Heart left ventricle (tissue), 16 donors: ENCODE measurements at regions not wholly inside any gene's neighbourhood (a gene's known extent, or its start where the extent isn't known, plus 50 kb on each side); places are given as distances from the start of the nearest gene placed in this dataset.
"Not testable (repeated sequence)": the region's sequence is repeated elsewhere in the genome, so short reads cannot be mapped to it uniquely, and the experiment has no call there.

Source experiments
- ATAC-seq, 4 donors: fragments of 200-7000 bp; cut with Tn5 transposase; one replicate each; pipeline ENCODE4 v1.9.1; 2020 to 2022; ENCODE audit warnings: moderate library complexity in 4 of 4, mild to moderate bottlenecking in 3 of 4, moderate number of reproducible peaks in 1 of 4
- DNase-seq, 5 donors: peaks; one replicate each; pipeline ENCODE4 v3.0.0-alpha.2; 2020
- H3K27ac ChIP-seq, 12 donors: fragments of 200-600 bp; sonication (generic) in 4 of 12; one replicate each; pipeline versions ENCODE4 v1.5.0 to v1.8.0; 2016 to 2022; ENCODE audit warnings: mild to moderate bottlenecking in 2 of 12
- H3K27me3 ChIP-seq, 9 donors: fragments of 200-600 bp; sonication (generic) in 2 of 9; one replicate each; pipeline versions ENCODE4 v1.5.1 to v1.8.0; 2016 to 2022; ENCODE audit warnings: mild to moderate bottlenecking in 3 of 9
- H3K36me3 ChIP-seq, 9 donors: fragments of 200-600 bp; sonication (generic) in 2 of 9; one replicate each; pipeline versions ENCODE4 v1.5.0 to v1.8.0; 2018 to 2022; ENCODE audit warnings: mild to moderate bottlenecking in 2 of 9
- H3K4me1 ChIP-seq, 12 donors: fragments of 200-600 bp; sonication (generic) in 4 of 12; one replicate each; pipeline versions ENCODE4 v1.5.0 to v1.8.0; 2016 to 2022; ENCODE audit warnings: mild to moderate bottlenecking in 3 of 12
- H3K4me3 ChIP-seq, 12 donors: fragments of 200-600 bp; sonication (generic) in 4 of 12; one replicate each; pipeline versions ENCODE4 v1.5.0 to v1.8.0; 2017 to 2022; ENCODE audit warnings: mild to moderate bottlenecking in 9 of 12, moderate library complexity in 4 of 12
- H3K9me3 ChIP-seq, 12 donors: fragments of 200-600 bp; sonication (generic) in 4 of 12; one replicate each; pipeline versions ENCODE4 v1.5.0 to v1.8.0; 2016 to 2022; ENCODE audit warnings: mild to moderate bottlenecking in 1 of 12
- CTCF ChIP-seq, 12 donors: fragments of 200-600 bp; sonication (generic) in 4 of 12; IDR thresholded peaks; one replicate each; pipeline versions ENCODE4 v1.5.0 to v1.8.0; 2018 to 2022; ENCODE audit warnings: antibody characterized with exemption in 12 of 12, mild to moderate bottlenecking in 5 of 12
- POLR2A ChIP-seq, 2 donors: fragments of 450-650 bp; IDR thresholded peaks; one replicate each; pipeline ENCODE4 v1.6.1; 2017; ENCODE audit warnings: antibody characterized with exemption in 2 of 2, mild to moderate bottlenecking in 2 of 2, moderate library complexity in 2 of 2
- WGBS, 4 donors: extraction: QIAGEN DNeasy Blood & Tissue Kit in 2 of 4; methylation state at CpG; one replicate each; pipeline versions ENCODE4 v1.1.5 to v1.1.7; 2013 to 2018; 5-methylcytosine and 5-hydroxymethylcytosine counted together
- intact Hi-C, 10 donors: fragments of 100-400 bp; cut with DNase I; formaldehyde crosslinking; loops; one replicate each; pipeline versions ENCODE4 v1.11.1 to v1.14.2; 2022
- donor health status: ischemic (EF 13 %, LVEDD 7.1; RV severe dilation, severe dysfunction).
- donor health status: healthy with polysubstance abuse.
- donor health status: DM: no; HTN: yes; CAD: no.
- donor health status: DM: no; HTN: no; CAD: no.
- donor health status: ischemic (EF 25% LVEDD 6.9; RV normal size, moderate dysfunction).
- donor health status: ischemic (EF 25% LVEDD 5.7; RV mildly dilated, moderate dysfunction).
- donor health status: healthy.
- donor health status: DM: yes; HTN: yes; CAD: no.
- donor health status: ischemic (EF 35%, LVEDD 5.7; RV mildly dilated, moderate dysfunction).
- donor health status: nonischemic (EF 11% LVEDD 7.7; RV severe dilation, severe dysfunction).
- donor health status: DM: yes; HTN: yes; CAD: no.
- donor health status: PGD.
- donor health status: ischemic (EF 29% LVEDD 5.4; RV normal size, mild dysfunction).
- donor health status: nonischemic (EF 23%, LVEDD 6.1; RV moderate dilation, normal function).

DNA sequence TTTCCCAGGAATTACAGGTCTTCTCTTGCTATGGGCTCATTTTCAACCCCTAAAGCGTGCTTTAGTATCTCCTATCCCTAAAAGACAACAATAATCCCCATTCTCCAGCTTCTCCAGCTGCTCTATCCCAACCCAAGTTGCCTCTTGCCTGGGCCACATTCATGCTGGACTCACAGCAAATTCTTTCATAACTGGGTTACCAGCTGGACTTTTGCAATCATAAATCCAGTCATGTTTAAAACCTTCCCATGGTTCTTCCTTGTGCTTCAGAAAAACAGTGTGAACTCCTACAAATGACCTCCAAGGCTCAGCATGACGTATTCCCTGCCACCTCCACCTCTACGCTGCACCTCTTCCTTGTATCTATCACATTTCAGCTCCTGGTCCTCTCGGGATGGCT lies 346.9 kb downstream of the GADD45G start:
- intact Hi-C loops, result no loop called here
- Histone ChIP-seq H3K27ac (no peak overlapping the region), H3K36me3 (no peaks in the 10 kb centered on the region), H3K9me3 (no peaks in the 10 kb centered on the region), H3K4me3 (no peak overlapping the region), H3K27me3 (no peaks in the 10 kb centered on the region), H3K4me1 (peaks cover 0 to 9% (median 6%) of the 10 kb centered on the region in 12 donors)
- DNase-seq, result no peak
- no peak for ATAC-seq
- TF ChIP-seq CTCF (IDR thresholded peaks at IDR 0.05) (no peak), POLR2A (IDR thresholded peaks at IDR 0.05) (no peak)
- WGBS, 4 donors, result 82 to 93% (median 90%) methylated on average over 4 of the region's 4 CpGs

GRCh38 chr9:89952401-89952800 lies 347.6 kb downstream of the GADD45G start:
- intact Hi-C loops, result no loop called here
- Histone ChIP-seq H3K36me3 (no peaks in the 10 kb centered on the region), H3K9me3 (no peaks in the 10 kb centered on the region), H3K27ac (no peak overlapping the region), H3K27me3 (no peaks in the 10 kb centered on the region), H3K4me1 (peaks cover 0 to 9% (median 6%) of the 10 kb centered on the region in 12 donors), H3K4me3 (no peak overlapping the region)
- WGBS, 4 donors, result 92 to 96% (median 93%) methylated on average over 4 of the region's 4 CpGs
- TF ChIP-seq POLR2A (IDR thresholded peaks at IDR 0.05), result no peak
- TF ChIP-seq CTCF (IDR thresholded peaks at IDR 0.05), result no peak
- no peak for ATAC-seq
- DNase-seq, result no peak

- not testable (repeated sequence) for ATAC-seq
Measured at GRCh38 chr9:89953263-89953662, 348.5 kb downstream of the GADD45G start.

DNA sequence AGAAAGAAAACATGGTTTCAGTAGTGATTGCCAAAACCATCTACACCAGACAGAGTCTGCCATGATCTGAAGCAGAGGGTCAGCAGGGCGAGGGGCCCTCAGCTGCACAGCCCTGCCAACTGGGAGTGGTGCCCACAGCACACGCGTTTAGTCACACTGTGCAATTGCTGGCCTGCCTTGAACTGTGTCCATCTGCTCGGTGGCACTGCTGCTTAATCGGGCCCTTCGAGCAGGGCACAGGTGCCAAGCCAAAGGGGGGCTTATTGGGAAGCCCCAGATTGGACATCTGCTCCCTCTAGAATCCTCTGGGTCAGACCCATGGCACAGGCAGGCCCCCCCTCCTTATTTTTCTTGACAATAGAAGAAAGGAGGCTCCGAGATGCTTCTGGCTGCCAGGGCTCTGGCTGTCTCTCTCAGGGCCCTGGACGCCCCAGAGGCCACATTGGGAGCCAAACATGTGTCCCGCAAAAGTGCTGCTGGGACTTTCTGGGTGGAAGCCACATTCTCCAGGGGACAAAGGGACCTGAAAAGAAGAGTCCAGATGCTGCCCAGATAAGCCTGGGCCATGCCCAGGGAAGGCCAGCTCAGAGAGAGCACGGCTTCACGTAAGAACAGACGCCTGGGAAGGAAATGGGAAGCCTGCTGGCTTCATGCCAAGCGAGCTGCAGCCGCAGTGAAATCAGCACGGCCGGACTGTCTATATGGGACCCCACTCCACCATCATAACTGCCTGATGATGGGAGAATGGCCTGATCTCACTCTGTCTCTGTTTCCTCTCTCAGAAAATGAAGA lies 349.2 kb downstream of the GADD45G start:
- WGBS, 4 donors, result 36 to 45% (median 41%) methylated on average over 15 to 16 of the region's 16 CpGs
- H3K27me3 ChIP-seq, result no peaks in the 10 kb centered on the region
- ATAC-seq (peak in 2 of 4 donors; percentile 52 to 66), DNase-seq (no peak)
- H3K9me3 ChIP-seq, result no peaks in the 10 kb centered on the region
- peaks cover 0 to 9% (median 6%) of the 10 kb centered on the region in 12 donors for H3K4me1 ChIP-seq
- TF ChIP-seq CTCF (IDR thresholded peaks at IDR 0.05) (no peak), POLR2A (IDR thresholded peaks at IDR 0.05) (no peak)
- no peaks in the 10 kb centered on the region for H3K36me3 ChIP-seq
- H3K4me3 ChIP-seq, result no peak overlapping the region
- intact Hi-C loops, result no loop called here
- no peak overlapping the region for H3K27ac ChIP-seq

More at GRCh38 chr9:89953263-89953662, 348.5 kb downstream of the GADD45G start:
- H3K9me3 ChIP-seq, intact Hi-C loops, H3K4me3 ChIP-seq, H3K27me3 ChIP-seq, H3K27ac ChIP-seq, H3K4me1 ChIP-seq, DNase-seq, H3K36me3 ChIP-seq: not testable (repeated sequence)
- 88 to 96% (median 94%) methylated on average over 4 of the region's 4 CpGs for WGBS, 4 donors

DNA sequence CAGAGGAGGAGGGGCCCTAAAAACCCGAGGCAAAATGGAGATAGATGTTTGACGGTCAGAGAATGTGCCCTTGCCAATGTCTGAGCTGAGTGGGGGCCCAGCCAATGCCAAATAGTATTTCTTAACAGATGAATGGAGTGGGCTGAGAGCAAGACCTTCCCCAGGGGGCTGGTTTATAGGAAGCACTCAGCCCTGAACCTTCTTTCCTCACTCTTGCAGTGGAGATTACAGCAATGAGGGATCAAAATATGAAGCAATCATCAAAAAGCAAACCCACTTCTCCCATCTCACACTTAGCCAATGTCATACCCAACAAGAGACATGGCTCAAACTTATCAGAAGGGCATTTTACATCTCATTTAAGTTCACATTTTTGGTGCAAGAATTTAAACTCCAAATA lies 350.3 kb downstream of the GADD45G start:
- H3K27ac ChIP-seq, result no peak overlapping the region
- no peaks in the 10 kb centered on the region for H3K36me3 ChIP-seq
- H3K4me3 ChIP-seq, result no peak overlapping the region
- 44 to 56% (median 50%) methylated on average over 2 of the region's 2 CpGs for WGBS, 4 donors
- TF ChIP-seq CTCF (IDR thresholded peaks at IDR 0.05) (no peak), POLR2A (IDR thresholded peaks at IDR 0.05) (no peak)
- ATAC-seq (no peak), DNase-seq (no peak)
- H3K4me1 ChIP-seq, result peaks cover 0 to 9% (median 6%) of the 10 kb centered on the region in 12 donors
- H3K27me3 ChIP-seq, result no peaks in the 10 kb centered on the region
- intact Hi-C loops, result no loop called here
- H3K9me3 ChIP-seq, result no peaks in the 10 kb centered on the region
